ENCODE measurements at regions not wholly inside any gene's neighbourhood (a gene's known extent, or its start where the extent isn't known, plus 50 kb on each side); places are given as distances from the start of the nearest gene placed in this dataset.

GRCh38 chr7:132055336-132056120 is 499.1 kb upstream of the PODXL start:
- TF ChIP-seq CTCF (IDR thresholded peaks at IDR 0.05) = no peak
- no peak for TF ChIP-seq EZH2 (IDR thresholded peaks at IDR 0.05; ENCODE audit: borderline replicate concordance, insufficient read depth, low read depth, low read length, poor library complexity, severe bottlenecking)
